Mesodermal cell (in vitro differentiated cells): ENCODE measurements at regions not wholly inside any gene's neighbourhood (a gene's known extent, or its start where the extent isn't known, plus 50 kb on each side); places are given as distances from the start of the nearest gene placed in this dataset.
"Not testable (repeated sequence)": the region's sequence is repeated elsewhere in the genome, so short reads cannot be mapped to it uniquely, and the experiment has no call there.

Experiments used
- H3K27ac ChIP-seq: 2 replicates; pipeline ENCODE4 v1.7.0; 2013; ENCODE audit warnings: mild to moderate bottlenecking, low read depth, low read length, moderate library complexity; ENCODE audit not compliant: severe bottlenecking
- H3K36me3 ChIP-seq: 2 replicates; pipeline ENCODE4 v1.7.1; 2013; ENCODE audit warnings: mild to moderate bottlenecking, low read length, moderate library complexity; ENCODE audit not compliant: control insufficient read depth, insufficient read depth
- H3K4me1 ChIP-seq: one replicate; pipeline ENCODE4 v1.7.1; 2013; ENCODE audit warnings: mild to moderate bottlenecking, low read length; ENCODE audit not compliant: insufficient read depth, control insufficient read depth, poor library complexity, severe bottlenecking
- H3K4me3 ChIP-seq: 2 replicates; pipeline ENCODE4 v1.7.0; 2013; ENCODE audit warnings: low read length, control low read depth, mild to moderate bottlenecking; ENCODE audit not compliant: insufficient read depth, poor library complexity, severe bottlenecking; ENCODE audit errors: extremely low read depth
- H3K9me3 ChIP-seq: 2 replicates; pipeline ENCODE4 v1.7.1; 2013; ENCODE audit warnings: mild to moderate bottlenecking, low read length, moderate library complexity; ENCODE audit not compliant: control insufficient read depth
- WGBS, 2 experiments: methylation state at CpG; one replicate each; pipeline ENCODE4 v1.1.5; 2013; ENCODE audit warnings: missing lambda C conversion rate in 2 of 2; ENCODE audit not compliant: insufficient coverage in 2 of 2; 5-methylcytosine and 5-hydroxymethylcytosine counted together

DNA sequence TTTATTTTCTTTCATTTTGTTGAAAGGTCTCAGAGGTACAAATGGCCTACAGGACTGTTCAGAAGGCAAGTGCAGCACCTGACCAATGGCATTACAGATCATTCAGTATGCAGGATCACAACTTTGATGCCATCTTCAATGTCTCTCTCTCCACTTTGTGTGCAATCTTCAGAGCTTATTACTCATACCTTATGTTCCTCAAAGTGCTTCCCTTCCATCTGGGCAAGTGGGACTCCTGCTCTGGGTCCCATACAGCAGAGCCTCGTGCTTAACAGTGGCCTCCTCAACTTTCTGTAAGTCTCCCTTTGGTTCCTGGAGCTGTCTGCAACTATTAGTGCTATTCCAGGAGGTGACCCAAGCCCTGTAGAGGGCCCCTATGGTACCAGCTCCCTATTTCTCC lies 358.4 kb upstream of the RPS23 start:
- 88 to 89% methylated on average over 1 of the region's 1 CpG for WGBS, 2 experiments
- Histone ChIP-seq H3K9me3 (no peaks in the 10 kb centered on the region), H3K36me3 (no peaks in the 10 kb centered on the region), H3K27ac (no peak overlapping the region), H3K4me3 (no peak overlapping the region), H3K4me1 (no peaks in the 10 kb centered on the region)

DNA sequence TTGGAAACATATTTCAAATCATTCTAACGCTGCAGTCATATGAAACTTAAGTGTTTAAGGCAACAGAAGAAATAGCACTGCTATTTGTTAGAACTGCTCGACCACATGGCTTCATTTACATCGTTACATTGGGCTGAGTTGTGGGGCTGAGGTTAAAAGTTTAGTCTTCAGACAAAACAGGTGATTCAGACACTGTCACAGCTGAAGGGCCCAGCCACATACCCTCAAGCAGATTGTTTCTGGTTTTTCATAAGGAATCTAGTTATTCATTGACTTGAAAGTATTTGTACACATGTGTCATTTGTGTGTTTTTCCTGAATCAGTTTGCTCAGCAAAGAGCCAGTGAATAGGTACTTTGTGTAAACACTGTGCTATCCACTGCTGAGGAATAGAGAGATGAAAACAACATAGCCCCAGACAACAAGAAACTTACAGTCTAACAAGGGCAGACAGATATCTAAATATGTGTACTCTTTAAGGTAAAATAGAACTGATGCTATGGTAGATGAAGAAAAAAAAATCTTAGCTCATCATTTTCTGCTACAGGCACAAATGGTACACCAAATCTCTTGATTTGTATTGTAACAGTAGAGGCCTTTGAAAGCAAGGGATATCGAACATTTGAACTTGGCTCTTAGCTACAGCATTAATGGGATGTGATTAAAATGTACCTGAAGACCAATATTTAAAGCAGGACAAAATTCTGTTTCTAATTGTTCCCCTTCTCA lies 357.6 kb upstream of the RPS23 start:
- WGBS, 2 experiments, result 79 to 83% methylated on average over 3 to 4 of the region's 4 CpGs
- Histone ChIP-seq H3K4me1 (no peaks in the 10 kb centered on the region), H3K27ac (no peak overlapping the region), H3K9me3 (no peaks in the 10 kb centered on the region), H3K36me3 (no peaks in the 10 kb centered on the region), H3K4me3 (no peak overlapping the region)

DNA sequence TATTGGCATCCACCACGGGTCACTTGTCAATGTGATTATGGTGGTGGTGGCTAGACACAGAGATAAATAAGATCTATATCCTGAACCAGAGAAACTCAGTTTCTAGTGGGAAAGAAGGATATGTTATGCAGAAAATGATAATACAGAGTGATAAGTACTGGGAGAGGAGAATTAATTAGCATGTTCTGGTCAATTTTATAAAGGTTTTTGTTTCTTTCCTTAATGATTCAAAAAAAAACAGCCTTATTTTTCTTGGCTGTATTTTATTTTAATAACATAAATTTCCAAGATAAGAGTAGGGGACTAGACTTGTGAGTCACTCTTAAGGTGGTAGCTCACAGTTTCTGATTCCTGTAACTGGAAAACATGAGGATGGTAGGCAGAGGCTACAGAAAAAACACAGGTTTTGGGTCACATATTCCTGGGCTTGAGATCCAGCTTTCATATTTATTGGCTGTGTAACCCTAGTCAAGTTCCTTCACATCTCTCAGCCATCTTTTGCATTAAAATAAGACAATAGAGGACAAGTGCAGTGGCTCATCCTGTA lies 350.3 kb upstream of the RPS23 start:
- Histone ChIP-seq H3K36me3 (no peaks in the 10 kb centered on the region), H3K4me3 (no peak overlapping the region), H3K27ac (no peak overlapping the region), H3K9me3 (no peaks in the 10 kb centered on the region), H3K4me1 (no peaks in the 10 kb centered on the region)
- WGBS, 2 experiments, result no CpG with 5 or more reads among the region's 1 CpG

DNA sequence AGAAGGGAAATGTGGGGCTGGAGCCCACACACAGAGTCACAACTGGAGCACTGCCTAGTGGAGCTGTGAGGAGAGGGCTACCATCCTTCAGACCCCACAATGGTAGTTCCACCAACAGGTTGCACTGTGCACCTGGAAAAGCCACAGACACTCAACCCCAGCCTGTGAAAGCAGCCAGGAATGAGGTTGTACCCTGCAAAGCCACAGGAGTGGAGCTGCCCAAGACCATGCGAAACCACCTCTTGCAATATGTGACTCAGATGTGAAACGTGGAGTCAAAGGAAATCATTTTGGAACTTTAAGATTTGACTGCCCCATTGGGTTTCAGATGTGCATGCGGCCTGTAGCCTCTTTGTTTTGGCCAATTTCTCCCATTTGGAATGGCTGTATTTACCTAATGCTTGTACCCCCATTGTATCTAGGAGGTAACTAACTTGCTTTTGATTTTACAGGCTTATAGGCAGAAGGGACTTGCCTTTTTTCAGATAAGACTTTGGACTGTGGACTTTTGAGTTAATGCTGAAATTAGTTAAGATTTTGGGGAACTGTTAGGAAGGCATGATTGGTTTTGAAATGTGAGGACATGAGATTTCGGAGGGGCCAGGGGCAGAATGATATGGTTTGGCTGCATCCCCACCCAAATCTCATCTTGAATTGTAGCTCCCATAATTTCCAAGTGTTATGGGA lies 348.9 kb upstream of the RPS23 start:
- H3K9me3 ChIP-seq, H3K4me3 ChIP-seq, H3K27ac ChIP-seq, H3K36me3 ChIP-seq, H3K4me1 ChIP-seq: not testable (repeated sequence)
- 90 to 96% methylated on average over 2 to 3 of the region's 4 CpGs for WGBS, 2 experiments

DNA sequence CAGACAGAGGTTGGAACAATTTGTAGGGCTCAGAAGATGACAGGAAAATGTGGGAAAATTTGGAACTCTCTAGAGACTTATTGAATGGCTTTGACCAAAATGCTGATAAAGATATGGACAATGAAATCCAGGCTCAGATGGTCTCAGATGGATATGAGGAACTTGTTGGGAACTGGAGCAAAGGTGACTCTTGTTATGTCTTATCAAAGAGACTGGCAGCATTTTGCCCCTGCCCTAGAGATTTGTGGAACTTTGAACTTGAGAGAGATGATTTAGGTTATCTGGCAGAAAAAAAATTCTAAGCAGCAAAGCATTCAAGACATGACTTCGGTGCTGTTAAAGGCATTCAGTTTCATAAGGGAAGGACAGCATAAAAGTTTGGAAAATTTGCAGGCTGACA lies 347.9 kb upstream of the RPS23 start:
- H3K27ac ChIP-seq, H3K36me3 ChIP-seq, H3K4me3 ChIP-seq, H3K4me1 ChIP-seq, H3K9me3 ChIP-seq: not testable (repeated sequence)
- 89 to 100% methylated on average over 1 of the region's 1 CpG for WGBS, 2 experiments

DNA sequence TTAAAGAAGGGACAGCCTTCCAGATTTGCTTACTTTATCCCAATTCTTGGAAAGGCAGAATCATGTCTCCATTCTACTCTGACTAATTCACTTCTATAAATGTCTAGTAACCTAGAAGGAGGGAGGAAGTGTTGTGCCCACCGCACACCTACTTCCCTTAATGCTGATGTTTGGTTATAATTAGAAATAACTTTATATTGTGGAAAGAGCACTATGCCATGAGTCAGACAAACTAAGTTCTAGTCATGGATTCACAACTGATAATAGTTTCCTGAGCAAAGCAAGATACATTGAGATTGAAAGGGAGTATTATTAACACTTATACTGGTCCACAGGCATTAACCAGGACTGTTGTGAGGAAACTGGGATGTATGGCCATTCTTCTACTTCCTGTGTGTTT lies 345.9 kb upstream of the RPS23 start:
- Histone ChIP-seq H3K27ac (no peak overlapping the region), H3K36me3 (no peaks in the 10 kb centered on the region), H3K4me3 (no peak overlapping the region), H3K9me3 (no peaks in the 10 kb centered on the region), H3K4me1 (no peaks in the 10 kb centered on the region)
- WGBS, 2 experiments, result no CpG with 5 or more reads among the region's 1 CpG

DNA sequence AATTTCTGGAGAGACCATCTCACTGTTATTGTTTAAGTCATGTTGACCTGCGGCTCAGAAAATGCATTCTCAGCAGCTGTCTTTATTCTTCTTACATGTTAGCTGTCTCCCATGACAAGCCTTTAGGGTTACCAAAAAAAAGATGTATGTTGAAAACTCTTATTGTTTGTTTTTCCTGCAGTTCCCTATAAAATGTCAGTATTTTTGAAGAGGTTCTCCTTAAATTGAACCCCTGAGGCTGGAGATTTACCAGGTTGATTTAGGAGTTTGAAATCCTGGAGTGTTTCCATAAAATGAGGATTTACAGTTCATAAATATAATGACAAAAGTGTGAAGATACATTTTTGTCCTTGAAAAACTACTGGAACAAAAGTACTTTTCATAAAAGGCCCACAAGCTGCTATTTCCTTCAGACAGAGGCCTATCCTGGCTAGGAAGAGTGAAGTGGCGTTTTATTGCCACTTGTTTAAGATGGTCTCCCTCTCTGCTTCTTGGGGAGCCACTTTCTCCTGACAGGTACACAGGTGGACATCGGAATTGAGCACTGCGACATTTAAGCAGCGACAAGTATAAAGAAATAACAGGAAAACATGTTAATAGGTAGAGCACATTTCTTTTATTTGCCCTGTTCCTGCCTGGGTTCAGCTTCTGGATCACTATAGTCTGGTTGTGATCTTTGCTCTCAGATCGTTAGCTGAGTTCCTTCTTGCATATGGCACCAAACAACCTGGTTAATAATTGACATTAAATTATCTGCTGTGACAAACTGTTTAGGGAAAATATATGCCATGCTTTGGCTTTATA lies 344.8 kb upstream of the RPS23 start:
- 94 to 100% methylated on average over 2 to 5 of the region's 6 CpGs for WGBS, 2 experiments
- H3K4me1 ChIP-seq, result no peaks in the 10 kb centered on the region

DNA sequence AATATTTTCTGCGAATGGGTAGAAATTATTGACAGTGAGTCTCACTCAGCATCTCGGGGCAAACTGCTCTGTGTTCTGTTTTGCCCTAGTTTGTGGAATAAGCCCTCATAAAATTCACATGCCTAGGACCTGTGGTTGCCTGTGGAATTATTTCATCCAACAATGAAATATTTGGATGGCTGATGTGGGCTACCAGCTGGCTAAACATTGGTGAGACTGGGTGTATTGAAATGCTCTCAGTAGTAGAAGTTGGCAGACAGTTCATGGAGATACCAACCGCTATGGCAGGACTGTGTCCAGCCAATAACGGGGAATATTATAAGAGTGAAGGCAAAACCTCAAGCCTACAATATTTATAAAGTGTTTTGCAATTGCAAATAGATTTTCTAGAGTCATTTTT lies 344.1 kb upstream of the RPS23 start:
- no peak overlapping the region for H3K4me3 ChIP-seq
- no peaks in the 10 kb centered on the region for H3K4me1 ChIP-seq
- H3K9me3 ChIP-seq, result no peaks in the 10 kb centered on the region
- H3K27ac ChIP-seq, result no peak overlapping the region
- 83% methylated on average over 1 of the region's 4 CpGs; no CpG with 5 or more reads in 1 of the 2 experiments for WGBS, 2 experiments
- H3K36me3 ChIP-seq, result no peaks in the 10 kb centered on the region

More for the DNA sequence above, 344.8 kb upstream of the RPS23 start:
- Histone ChIP-seq H3K36me3 (no peaks in the 10 kb centered on the region), H3K27ac (no peak overlapping the region), H3K9me3 (no peaks in the 10 kb centered on the region), H3K4me3 (no peak overlapping the region)

DNA sequence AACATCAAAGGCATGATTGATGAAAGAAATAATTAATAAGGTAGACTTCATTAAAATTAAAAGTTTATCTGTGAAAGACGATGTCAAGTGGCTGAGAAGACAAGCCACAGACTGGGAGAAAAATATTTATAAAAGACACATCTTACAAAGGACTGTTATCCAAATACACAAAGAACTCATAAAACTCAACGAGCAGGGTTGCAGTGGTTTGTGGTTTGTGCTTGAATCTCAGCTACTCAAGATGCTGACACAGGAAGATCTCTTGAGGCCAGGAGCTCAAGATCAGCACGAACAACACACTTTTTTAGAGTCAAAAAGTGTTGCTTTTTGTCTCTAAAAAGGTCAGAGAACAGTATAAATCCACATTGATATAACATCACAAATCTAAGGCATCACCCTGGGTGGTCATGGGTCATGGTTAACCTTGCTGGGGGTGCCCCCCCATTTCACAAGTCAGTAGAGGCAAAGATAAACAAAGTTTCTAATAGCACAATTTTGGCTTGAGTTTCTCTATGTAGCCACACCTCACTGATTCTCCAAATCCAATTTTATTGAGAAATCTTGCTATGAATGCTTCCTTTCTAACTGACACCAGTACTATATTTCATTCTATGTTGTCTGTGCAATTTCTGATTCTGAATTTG lies 342.9 kb upstream of the RPS23 start:
- no peaks in the 10 kb centered on the region for H3K36me3 ChIP-seq
- no peak overlapping the region for H3K27ac ChIP-seq
- WGBS, 2 experiments, result 67% methylated on average over 1 of the region's 3 CpGs; no CpG with 5 or more reads in 1 of the 2 experiments
- no peaks in the 10 kb centered on the region for H3K4me1 ChIP-seq
- H3K4me3 ChIP-seq, result no peak overlapping the region
- H3K9me3 ChIP-seq, result no peaks in the 10 kb centered on the region

DNA sequence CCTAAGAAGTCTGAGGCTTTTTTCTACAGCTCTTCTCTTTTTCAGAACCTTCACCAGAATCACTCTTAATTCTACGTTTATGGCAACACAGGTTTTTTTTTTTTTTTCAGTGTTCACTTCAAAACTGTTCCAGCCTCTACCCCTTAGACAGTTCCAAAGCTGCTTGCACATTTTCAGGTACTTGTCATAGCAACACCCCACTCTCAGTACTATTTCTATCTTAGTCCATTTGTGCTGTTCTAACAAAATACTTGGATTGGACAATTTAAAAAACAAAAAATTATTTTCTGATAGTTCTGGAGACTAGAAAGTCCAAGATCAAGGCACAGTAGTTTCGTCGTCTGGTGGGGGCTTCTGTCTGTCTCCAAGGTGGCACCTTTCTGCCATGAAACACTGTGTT lies 340.9 kb upstream of the RPS23 start:
- no peaks in the 10 kb centered on the region for H3K36me3 ChIP-seq
- no peaks in the 10 kb centered on the region for H3K9me3 ChIP-seq
- no peaks in the 10 kb centered on the region for H3K4me1 ChIP-seq
- no peak overlapping the region for H3K27ac ChIP-seq
- no peak overlapping the region for H3K4me3 ChIP-seq
- 97 to 100% methylated on average over 3 of the region's 3 CpGs for WGBS, 2 experiments
